HepG2 (cell line): ENCODE measurements at regions not wholly inside any gene's neighbourhood (a gene's known extent, or its start where the extent isn't known, plus 50 kb on each side); places are given as distances from the start of the nearest gene placed in this dataset.

ENCODE experiments used
- ATAC-seq: fragments of 200-7000 bp; cut with Tn5 transposase; 3 replicates; pipeline ENCODE4 v1.9.1; 2020; ENCODE audit warnings: mild to moderate bottlenecking, moderate library complexity
- BruUV-seq: library from RNA; stranded (reverse); fragments of 400-500 nt; replicated peaks from 2 replicates; lab custom pipeline; 2021; lab: Mats Ljungman, UMichigan
- CTCF ChIA-PET: fragments of 300-600 bp; formaldehyde crosslinking; extraction: SDS; loops from one replicate; lab custom pipeline; 2021; ENCODE audit warnings: low total read pairs, inconsistent platforms, low intra/inter-chr PET ratio; lab: Yijun Ruan, JAX
- POLR2A ChIA-PET: fragments of 350-600 bp; sonication (Branson Sonifier 250); formaldehyde crosslinking; loops from one replicate; lab custom pipeline; 2020; ENCODE audit warnings: antibody characterized with exemption, inconsistent platforms; lab: Yijun Ruan, JAX
- DNase-seq: peaks from one replicate; pipeline ENCODE4 v3.0.0-alpha.2; 2015; ENCODE audit warnings: low spot score
- FAIRE-seq: peaks from 3 replicates; lab custom pipeline; 2011; peaks lifted over from hg19 to GRCh38; lab: Jason Lieb, UNC
- H2AFZ ChIP-seq: one replicate; pipeline ENCODE4 v1.6.1; 2011; ENCODE audit warnings: low read length, inconsistent platforms
- H3K27ac ChIP-seq: fragments of 300-600 bp; 3 replicates; pipeline ENCODE4 v1.8.0; 2011; ENCODE audit warnings: mixed run types, mild to moderate bottlenecking, mixed read lengths, low read length, inconsistent platforms; ENCODE audit not compliant: insufficient read depth; ENCODE audit errors: extremely low read length
- H3K27me3 ChIP-seq, 2 experiments: fragments of 200-600 bp in 1 of 2; 2 replicates in 1 of 2; 3 replicates in 1 of 2; pipeline versions ENCODE4 v1.6.0 to v1.8.0; 2011; ENCODE audit warnings: low read length in 2 of 2, mild to moderate bottlenecking in 2 of 2, moderate library complexity in 2 of 2, inconsistent platforms in 1 of 2; ENCODE audit not compliant: insufficient read depth in 2 of 2, control insufficient read depth in 1 of 2
- H3K36me3 ChIP-seq, 2 experiments: fragments of 200-600 bp in 1 of 2; replicated peaks in 1 of 2; 2 replicates in 1 of 2; 3 replicates in 1 of 2; pipeline versions ENCODE4 v1.5.1 to v1.8.0; 2011; ENCODE audit warnings: low read length in 2 of 2, inconsistent platforms in 1 of 2; ENCODE audit not compliant: insufficient read depth in 2 of 2, control insufficient read depth in 1 of 2
- H3K4me1 ChIP-seq: 2 replicates; pipeline ENCODE4 v1.5.1; 2012; ENCODE audit warnings: low read length, inconsistent platforms; ENCODE audit not compliant: insufficient read depth
- H3K4me2 ChIP-seq: 2 replicates; pipeline ENCODE4 v1.6.0; 2011; ENCODE audit warnings: low read depth, low read length, inconsistent platforms
- H3K4me3 ChIP-seq, 3 experiments: fragments of 200-600 bp in 1 of 3; sonication (generic), shearing (Covaris generic) in 1 of 3; replicated peaks in 1 of 3; 2 replicates each; pipeline ENCODE4 v1.5.1; 2011 to 2016; ENCODE audit warnings: low read length in 3 of 3, inconsistent platforms in 2 of 3, low read depth in 2 of 3, mild to moderate bottlenecking in 2 of 3, control low read depth in 1 of 3, mixed read lengths in 1 of 3; ENCODE audit not compliant: insufficient read depth in 1 of 3
- H3K79me2 ChIP-seq: one replicate; pipeline ENCODE4 v1.6.1; 2011; ENCODE audit warnings: low read length, inconsistent platforms; ENCODE audit not compliant: insufficient read depth
- H3K9ac ChIP-seq: 2 replicates; pipeline ENCODE4 v1.6.0; 2011; ENCODE audit warnings: mild to moderate bottlenecking, low read depth, low read length, inconsistent platforms; ENCODE audit not compliant: insufficient read depth
- H3K9me3 ChIP-seq: 2 replicates; pipeline ENCODE4 v1.5.1; 2012; ENCODE audit warnings: mild to moderate bottlenecking, low read length
- H4K20me1 ChIP-seq: 2 replicates; pipeline ENCODE4 v1.6.0; 2011; ENCODE audit warnings: inconsistent platforms, mild to moderate bottlenecking, low read length, moderate library complexity; ENCODE audit not compliant: insufficient read depth
- CCDC6 ChIP-seq: sonication (generic); formaldehyde crosslinking; IDR thresholded peaks from 2 replicates; pipeline ENCODE4 v1.8.1; 2022; ENCODE audit warnings: mild to moderate bottlenecking, missing genetic modification reagents, moderate library complexity
- EP300 ChIP-seq, 3 experiments: sonication (generic) in 1 of 3; formaldehyde crosslinking in 1 of 3; IDR thresholded peaks; 2 replicates each; pipeline versions ENCODE4 v1.5.1 to v1.6.1; 2011 to 2020; ENCODE audit warnings: low read depth in 2 of 3, low read length in 2 of 3, borderline replicate concordance in 1 of 3, improper control_type of control experiment in 1 of 3, mild to moderate bottlenecking in 1 of 3, missing genetic modification reagents in 1 of 3, moderate library complexity in 1 of 3
- MED8 ChIP-seq: sonication (generic); formaldehyde crosslinking; IDR thresholded peaks from 2 replicates; pipeline ENCODE4 v1.8.1; 2023; ENCODE audit warnings: mild to moderate bottlenecking, missing genetic modification reagents; ENCODE audit not compliant: insufficient replicate concordance
- SIN3B ChIP-seq: fragments of 150-350 bp; IDR thresholded peaks from 2 replicates; pipeline ENCODE4 v1.6.1; 2014; ENCODE audit warnings: low read length
- SP140L ChIP-seq: sonication (generic); formaldehyde crosslinking; IDR thresholded peaks from 2 replicates; pipeline ENCODE4 v1.4.0; 2020; ENCODE audit warnings: missing genetic modification reagents, borderline replicate concordance
- ZMYM3 ChIP-seq: sonication (generic); formaldehyde crosslinking; IDR thresholded peaks from 2 replicates; pipeline ENCODE4 v1.5.1; 2020; ENCODE audit warnings: mild to moderate bottlenecking, missing genetic modification reagents
- ZNF260 ChIP-seq: sonication (generic); formaldehyde crosslinking; IDR thresholded peaks from 2 replicates; pipeline ENCODE4 v1.4.0; 2020; ENCODE audit warnings: missing genetic modification reagents, low read depth, mild to moderate bottlenecking, borderline replicate concordance
- WGBS: methylation state at CpG from one replicate; pipeline ENCODE4 v1.1.6; 2017; ENCODE audit warnings: low lambda C conversion rate; 5-methylcytosine and 5-hydroxymethylcytosine counted together
- in situ Hi-C: cut with HindIII; loops from 2 replicates; pipeline ENCODE4 v1.10.0; 2017; ENCODE audit warnings: low pct_unique_long_range_greater_than_20kb; ENCODE audit not compliant: extremely low pct_ligation_motif_present
- intact Hi-C: fragments of 100-400 bp; cut with micrococcal nuclease; formaldehyde crosslinking; loops from one replicate; pipeline ENCODE4 v1.10.0; 2022; ENCODE audit not compliant: unreplicated experiment
- TF ChIP-seq, protein P1 (sequence below): sonication (generic); formaldehyde crosslinking; IDR thresholded peaks from 2 replicates; pipeline ENCODE4 v1.4.0; 2020; ENCODE audit warnings: missing genetic modification reagents, borderline replicate concordance

DNA sequence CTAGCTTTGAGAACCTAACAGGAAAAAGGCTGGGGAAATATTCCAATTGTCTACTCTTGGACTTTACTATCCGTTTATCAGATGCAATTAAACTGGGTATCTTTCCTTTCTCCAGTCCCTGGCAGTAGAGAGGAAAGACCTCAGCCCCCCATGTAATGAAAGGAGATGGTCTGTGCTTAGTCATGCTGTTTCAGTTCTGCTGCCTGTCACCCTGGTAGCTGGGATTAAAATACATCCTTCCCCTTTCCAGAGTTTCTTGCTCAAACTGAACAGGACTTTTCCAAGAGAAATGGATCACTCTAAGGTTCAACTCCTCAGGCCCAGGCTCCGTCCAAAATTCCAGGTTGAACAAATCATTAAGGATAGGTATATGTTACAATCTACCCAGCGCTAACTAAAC, 202.9 kb downstream of the PTEN start:
- intact Hi-C loops (no loop called here), in situ Hi-C loops (no loop called here)
- ATAC-seq (no peak), FAIRE-seq (no peak), DNase-seq (no peak)
- no TSS peak for BruUV-seq
- Histone ChIP-seq H2AFZ (no peak overlapping the region), H3K4me1 (peaks cover 33% of the 10 kb centered on the region), H3K9ac (no peak overlapping the region), H3K4me2 (no peak overlapping the region), H3K9me3 (no peaks in the 10 kb centered on the region), H3K4me3 (no peak overlapping the region), H3K36me3 (no peaks in the 10 kb centered on the region), H3K27me3 (no peaks in the 10 kb centered on the region), H3K79me2 (no peaks in the 10 kb centered on the region), H3K27ac (no peak overlapping the region), H4K20me1 (no peaks in the 10 kb centered on the region)
- 40% methylated on average over 3 of the region's 3 CpGs for WGBS
- ChIA-PET POLR2A (no interaction called here), CTCF (no interaction called here)
- TF ChIP-seq EP300 (IDR thresholded peaks at IDR 0.05; ENCODE audit: low read depth in 2 of 2, low read length in 2 of 2) (no peak), EP300 (CRISPR knock-in tag; IDR thresholded peaks at IDR 0.05; ENCODE audit: borderline replicate concordance) (no peak), ZNF260 (no peak), SIN3B (no peak), MED8 (CRISPR knock-in tag) (no peak), SP140L (CRISPR knock-in tag) (no peak), ZMYM3 (no peak), CCDC6 (no peak)
- TF ChIP-seq, protein P1, sequence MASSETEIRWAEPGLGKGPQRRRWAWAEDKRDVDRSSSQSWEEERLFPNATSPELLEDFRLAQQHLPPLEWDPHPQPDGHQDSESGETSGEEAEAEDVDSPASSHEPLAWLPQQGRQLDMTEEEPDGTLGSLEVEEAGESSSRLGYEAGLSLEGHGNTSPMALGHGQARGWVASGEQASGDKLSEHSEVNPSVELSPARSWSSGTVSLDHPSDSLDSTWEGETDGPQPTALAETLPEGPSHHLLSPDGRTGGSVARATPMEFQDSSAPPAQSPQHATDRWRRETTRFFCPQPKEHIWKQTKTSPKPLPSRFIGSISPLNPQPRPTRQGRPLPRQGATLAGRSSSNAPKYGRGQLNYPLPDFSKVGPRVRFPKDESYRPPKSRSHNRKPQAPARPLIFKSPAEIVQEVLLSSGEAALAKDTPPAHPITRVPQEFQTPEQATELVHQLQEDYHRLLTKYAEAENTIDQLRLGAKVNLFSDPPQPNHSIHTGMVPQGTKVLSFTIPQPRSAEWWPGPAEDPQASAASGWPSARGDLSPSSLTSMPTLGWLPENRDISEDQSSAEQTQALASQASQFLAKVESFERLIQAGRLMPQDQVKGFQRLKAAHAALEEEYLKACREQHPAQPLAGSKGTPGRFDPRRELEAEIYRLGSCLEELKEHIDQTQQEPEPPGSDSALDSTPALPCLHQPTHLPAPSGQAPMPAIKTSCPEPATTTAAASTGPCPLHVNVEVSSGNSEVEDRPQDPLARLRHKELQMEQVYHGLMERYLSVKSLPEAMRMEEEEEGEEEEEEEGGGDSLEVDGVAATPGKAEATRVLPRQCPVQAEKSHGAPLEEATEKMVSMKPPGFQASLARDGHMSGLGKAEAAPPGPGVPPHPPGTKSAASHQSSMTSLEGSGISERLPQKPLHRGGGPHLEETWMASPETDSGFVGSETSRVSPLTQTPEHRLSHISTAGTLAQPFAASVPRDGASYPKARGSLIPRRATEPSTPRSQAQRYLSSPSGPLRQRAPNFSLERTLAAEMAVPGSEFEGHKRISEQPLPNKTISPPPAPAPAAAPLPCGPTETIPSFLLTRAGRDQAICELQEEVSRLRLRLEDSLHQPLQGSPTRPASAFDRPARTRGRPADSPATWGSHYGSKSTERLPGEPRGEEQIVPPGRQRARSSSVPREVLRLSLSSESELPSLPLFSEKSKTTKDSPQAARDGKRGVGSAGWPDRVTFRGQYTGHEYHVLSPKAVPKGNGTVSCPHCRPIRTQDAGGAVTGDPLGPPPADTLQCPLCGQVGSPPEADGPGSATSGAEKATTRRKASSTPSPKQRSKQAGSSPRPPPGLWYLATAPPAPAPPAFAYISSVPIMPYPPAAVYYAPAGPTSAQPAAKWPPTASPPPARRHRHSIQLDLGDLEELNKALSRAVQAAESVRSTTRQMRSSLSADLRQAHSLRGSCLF (CRISPR knock-in tag) = no peak
